ENCODE measurements at regions not wholly inside any gene's neighbourhood (a gene's known extent, or its start where the extent isn't known, plus 50 kb on each side); places are given as distances from the start of the nearest gene placed in this dataset.

- H3K27ac ChIP-seq = no peak overlapping the region
- TF ChIP-seq, protein P1, sequence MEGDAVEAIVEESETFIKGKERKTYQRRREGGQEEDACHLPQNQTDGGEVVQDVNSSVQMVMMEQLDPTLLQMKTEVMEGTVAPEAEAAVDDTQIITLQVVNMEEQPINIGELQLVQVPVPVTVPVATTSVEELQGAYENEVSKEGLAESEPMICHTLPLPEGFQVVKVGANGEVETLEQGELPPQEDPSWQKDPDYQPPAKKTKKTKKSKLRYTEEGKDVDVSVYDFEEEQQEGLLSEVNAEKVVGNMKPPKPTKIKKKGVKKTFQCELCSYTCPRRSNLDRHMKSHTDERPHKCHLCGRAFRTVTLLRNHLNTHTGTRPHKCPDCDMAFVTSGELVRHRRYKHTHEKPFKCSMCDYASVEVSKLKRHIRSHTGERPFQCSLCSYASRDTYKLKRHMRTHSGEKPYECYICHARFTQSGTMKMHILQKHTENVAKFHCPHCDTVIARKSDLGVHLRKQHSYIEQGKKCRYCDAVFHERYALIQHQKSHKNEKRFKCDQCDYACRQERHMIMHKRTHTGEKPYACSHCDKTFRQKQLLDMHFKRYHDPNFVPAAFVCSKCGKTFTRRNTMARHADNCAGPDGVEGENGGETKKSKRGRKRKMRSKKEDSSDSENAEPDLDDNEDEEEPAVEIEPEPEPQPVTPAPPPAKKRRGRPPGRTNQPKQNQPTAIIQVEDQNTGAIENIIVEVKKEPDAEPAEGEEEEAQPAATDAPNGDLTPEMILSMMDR (conservative IDR thresholded peaks at IDR 0.05) = no peak
Observed at GRCh38 chr13:63327584-63327983, 1911.9 kb upstream of the PCDH20 start.

GRCh38 chr13:63323441-63323840, 1907.8 kb upstream of the PCDH20 start:
- TF ChIP-seq, protein P1 (conservative IDR thresholded peaks at IDR 0.05) = no peak

DNA sequence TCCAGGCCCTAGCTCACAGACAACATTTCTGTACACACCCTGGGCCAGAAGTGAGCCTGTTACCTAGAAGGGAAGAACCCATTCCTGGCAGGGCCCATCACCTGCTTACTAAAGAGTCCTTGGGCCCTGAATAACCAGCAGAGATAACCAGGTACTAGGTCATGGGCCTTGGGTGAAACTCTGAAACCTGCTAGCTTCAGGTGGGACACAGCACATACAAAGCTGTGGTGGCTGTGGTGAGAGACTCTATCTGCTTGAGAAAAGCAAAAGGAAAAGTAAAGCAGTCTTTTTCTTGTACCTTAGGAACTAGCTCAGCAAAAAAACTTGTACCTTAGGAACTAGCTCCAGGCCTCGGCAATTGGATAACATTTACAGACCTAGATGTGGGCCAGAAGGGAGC, 1895.9 kb upstream of the PCDH20 start:
- TF ChIP-seq, protein P1 (conservative IDR thresholded peaks at IDR 0.05) = no peak
- H3K27ac ChIP-seq = no peak overlapping the region

More at GRCh38 chr13:63323441-63323840, 1907.8 kb upstream of the PCDH20 start:
- H3K27ac ChIP-seq = no peak overlapping the region

- TF ChIP-seq, protein P1 (conservative IDR thresholded peaks at IDR 0.05) = no peak
Observed at GRCh38 chr13:63308549-63309165, 1893.0 kb upstream of the PCDH20 start.

GRCh38 chr13:63307228-63307627, 1891.6 kb upstream of the PCDH20 start:
- TF ChIP-seq, protein P1 (conservative IDR thresholded peaks at IDR 0.05) = no peak
- peak overlapping the region; percentile 78 for H3K27ac ChIP-seq

More at GRCh38 chr13:63308549-63309165, 1893.0 kb upstream of the PCDH20 start:
- H3K27ac ChIP-seq = peak overlapping the region; percentile 78

GRCh38 chr13:63305641-63306133, 1890.0 kb upstream of the PCDH20 start:
- TF ChIP-seq, protein P1 (conservative IDR thresholded peaks at IDR 0.05) = no peak
- H3K27ac ChIP-seq = no peak overlapping the region

- H3K27ac ChIP-seq = no peak overlapping the region
- TF ChIP-seq, protein P1 (conservative IDR thresholded peaks at IDR 0.05) = no peak
Observed at GRCh38 chr13:63304497-63304896, 1888.8 kb upstream of the PCDH20 start.
